SK-N-SH treated with all-trans-retinoic acid at 6 μM for 48 hours (cell line): ENCODE measurements at regions not wholly inside any gene's neighbourhood (a gene's known extent, or its start where the extent isn't known, plus 50 kb on each side); places are given as distances from the start of the nearest gene placed in this dataset.

Experiments used
- ATAC-seq: fragments of 200-7000 bp; cut with Tn5 transposase; 3 replicates; pipeline ENCODE4 v1.9.1; 2020; ENCODE audit warnings: mild to moderate bottlenecking, moderate library complexity
- ARNTL ChIP-seq: fragments of 450-650 bp; formaldehyde crosslinking; IDR thresholded peaks from 2 replicates; pipeline ENCODE4 v1.5.0; 2020; ENCODE audit warnings: low read depth, mild to moderate bottlenecking, moderate library complexity, borderline replicate concordance
- BACH2 ChIP-seq: fragments of 250-450 bp; sonication (Bioruptor Pico); IDR thresholded peaks from 2 replicates; pipeline ENCODE4 v1.9.0; 2021; ENCODE audit warnings: mild to moderate bottlenecking, borderline replicate concordance
- CSDC2 ChIP-seq: fragments of 250-450 bp; sonication (Bioruptor Pico); IDR thresholded peaks from 2 replicates; pipeline ENCODE4 v1.5.0; 2020; ENCODE audit warnings: mild to moderate bottlenecking, moderate library complexity
- ESRRG ChIP-seq: fragments of 250-450 bp; sonication (Bioruptor Pico); IDR thresholded peaks from 2 replicates; pipeline ENCODE4 v1.6.1; 2021; ENCODE audit warnings: mild to moderate bottlenecking
- ISL1 ChIP-seq: fragments of 250-450 bp; sonication (Bioruptor Pico); IDR thresholded peaks from 2 replicates; pipeline ENCODE4 v2.1.2; 2022; ENCODE audit warnings: mild to moderate bottlenecking, moderate library complexity
- OSR1 ChIP-seq: fragments of 250-450 bp; sonication (Bioruptor Pico); IDR thresholded peaks from 2 replicates; pipeline ENCODE4 v1.8.0; 2022; ENCODE audit warnings: moderate library complexity, mild to moderate bottlenecking, inconsistent platforms
- PPARA ChIP-seq: fragments of 250-450 bp; sonication (Bioruptor Pico); IDR thresholded peaks from 2 replicates; pipeline ENCODE4 v1.5.0; 2020; ENCODE audit warnings: mild to moderate bottlenecking, borderline replicate concordance
- RARB ChIP-seq: fragments of 250-450 bp; sonication (Bioruptor Pico); IDR thresholded peaks from 2 replicates; pipeline ENCODE4 v1.8.0; 2021; ENCODE audit warnings: mild to moderate bottlenecking, moderate library complexity
- SNAI2 ChIP-seq: fragments of 250-450 bp; sonication (Bioruptor Pico); IDR thresholded peaks from 2 replicates; pipeline ENCODE4 v1.5.0; 2020; ENCODE audit warnings: mild to moderate bottlenecking, moderate library complexity
- TCF4 ChIP-seq: fragments of 250-450 bp; sonication (Bioruptor Pico); IDR thresholded peaks from 2 replicates; pipeline ENCODE4 v1.8.0; 2021; ENCODE audit warnings: mild to moderate bottlenecking, moderate library complexity, borderline replicate concordance
- TOX ChIP-seq: fragments of 250-450 bp; sonication (Bioruptor Pico); IDR thresholded peaks from 2 replicates; pipeline ENCODE4 v1.8.0; 2021; ENCODE audit warnings: mild to moderate bottlenecking, moderate library complexity, borderline replicate concordance
- ZC3H10 ChIP-seq: fragments of 250-450 bp; sonication (Bioruptor Pico); IDR thresholded peaks from 2 replicates; pipeline ENCODE4 v1.5.1; 2021; ENCODE audit warnings: mild to moderate bottlenecking, moderate library complexity
- ZFP3 ChIP-seq: fragments of 250-450 bp; sonication (Bioruptor Pico); IDR thresholded peaks from 2 replicates; pipeline ENCODE4 v1.5.0; 2020; ENCODE audit warnings: mild to moderate bottlenecking, moderate library complexity
- ZFP30 ChIP-seq: fragments of 450-650 bp; formaldehyde crosslinking; IDR thresholded peaks from 2 replicates; pipeline ENCODE4 v1.5.0; 2022; ENCODE audit warnings: mild to moderate bottlenecking, moderate library complexity
- ZNF565 ChIP-seq: fragments of 450-650 bp; formaldehyde crosslinking; conservative IDR thresholded peaks from 2 replicates; pipeline ENCODE4 v1.5.0; 2020; ENCODE audit warnings: low read depth, mild to moderate bottlenecking, moderate library complexity
- ZNF70 ChIP-seq: fragments of 450-650 bp; formaldehyde crosslinking; IDR thresholded peaks from 2 replicates; pipeline ENCODE4 v1.5.0; 2020; ENCODE audit warnings: mild to moderate bottlenecking, moderate library complexity
- ZNF8 ChIP-seq: fragments of 450-650 bp; formaldehyde crosslinking; IDR thresholded peaks from 2 replicates; pipeline ENCODE4 v1.5.0; 2020; ENCODE audit warnings: mild to moderate bottlenecking, moderate library complexity
- TF ChIP-seq, protein P1 (sequence below): fragments of 250-450 bp; sonication (Bioruptor Pico); IDR thresholded peaks from 2 replicates; pipeline ENCODE4 v1.5.0; 2020; ENCODE audit warnings: mild to moderate bottlenecking, moderate library complexity
- TF ChIP-seq, protein P2 (sequence below): fragments of 250-450 bp; sonication (Bioruptor Pico); IDR thresholded peaks from 2 replicates; pipeline ENCODE4 v1.5.1; 2021; ENCODE audit warnings: mild to moderate bottlenecking, moderate library complexity
- TF ChIP-seq, protein P3 (sequence below): fragments of 250-450 bp; sonication (Bioruptor Pico); IDR thresholded peaks from 2 replicates; pipeline ENCODE4 v1.8.0; 2021; ENCODE audit warnings: low read depth, mild to moderate bottlenecking, moderate library complexity, borderline replicate concordance
- TF ChIP-seq, protein P4 (sequence below): fragments of 250-450 bp; sonication (Bioruptor Pico); IDR thresholded peaks from 2 replicates; pipeline ENCODE4 v1.5.1; 2020; ENCODE audit warnings: low read depth, mild to moderate bottlenecking, moderate library complexity

DNA sequence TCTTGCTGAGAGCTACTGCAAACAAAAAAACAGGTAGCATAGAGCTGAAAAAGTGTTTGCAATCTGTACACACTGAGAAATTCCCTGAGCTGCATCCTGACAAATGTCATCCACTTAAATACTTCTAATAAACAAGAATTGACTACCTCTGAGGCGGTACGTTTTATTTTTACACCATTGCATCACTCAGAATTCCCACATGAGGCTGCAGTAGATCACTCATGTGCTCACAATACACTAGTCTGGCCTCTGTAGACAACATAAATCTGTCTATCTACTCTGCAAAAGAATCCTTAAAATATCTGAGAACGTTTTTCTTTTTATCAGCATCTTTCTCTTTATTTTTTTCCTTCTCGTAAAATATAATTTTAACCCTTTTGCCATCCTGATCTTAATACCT, 661.4 kb downstream of the EPHA7 start:
- TF ChIP-seq PPARA (CRISPR knock-in tag) (no peak), TCF4 (CRISPR knock-in tag) (no peak), SNAI2 (CRISPR knock-in tag) (no peak), BACH2 (no peak), ZFP30 (CRISPR knock-in tag) (no peak), ZNF565 (no peak)
- TF ChIP-seq, protein P1, sequence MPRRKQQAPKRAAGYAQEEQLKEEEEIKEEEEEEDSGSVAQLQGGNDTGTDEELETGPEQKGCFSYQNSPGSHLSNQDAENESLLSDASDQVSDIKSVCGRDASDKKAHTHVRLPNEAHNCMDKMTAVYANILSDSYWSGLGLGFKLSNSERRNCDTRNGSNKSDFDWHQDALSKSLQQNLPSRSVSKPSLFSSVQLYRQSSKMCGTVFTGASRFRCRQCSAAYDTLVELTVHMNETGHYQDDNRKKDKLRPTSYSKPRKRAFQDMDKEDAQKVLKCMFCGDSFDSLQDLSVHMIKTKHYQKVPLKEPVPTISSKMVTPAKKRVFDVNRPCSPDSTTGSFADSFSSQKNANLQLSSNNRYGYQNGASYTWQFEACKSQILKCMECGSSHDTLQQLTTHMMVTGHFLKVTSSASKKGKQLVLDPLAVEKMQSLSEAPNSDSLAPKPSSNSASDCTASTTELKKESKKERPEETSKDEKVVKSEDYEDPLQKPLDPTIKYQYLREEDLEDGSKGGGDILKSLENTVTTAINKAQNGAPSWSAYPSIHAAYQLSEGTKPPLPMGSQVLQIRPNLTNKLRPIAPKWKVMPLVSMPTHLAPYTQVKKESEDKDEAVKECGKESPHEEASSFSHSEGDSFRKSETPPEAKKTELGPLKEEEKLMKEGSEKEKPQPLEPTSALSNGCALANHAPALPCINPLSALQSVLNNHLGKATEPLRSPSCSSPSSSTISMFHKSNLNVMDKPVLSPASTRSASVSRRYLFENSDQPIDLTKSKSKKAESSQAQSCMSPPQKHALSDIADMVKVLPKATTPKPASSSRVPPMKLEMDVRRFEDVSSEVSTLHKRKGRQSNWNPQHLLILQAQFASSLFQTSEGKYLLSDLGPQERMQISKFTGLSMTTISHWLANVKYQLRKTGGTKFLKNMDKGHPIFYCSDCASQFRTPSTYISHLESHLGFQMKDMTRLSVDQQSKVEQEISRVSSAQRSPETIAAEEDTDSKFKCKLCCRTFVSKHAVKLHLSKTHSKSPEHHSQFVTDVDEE (CRISPR knock-in tag) = no peak
- ATAC-seq = no peak

DNA sequence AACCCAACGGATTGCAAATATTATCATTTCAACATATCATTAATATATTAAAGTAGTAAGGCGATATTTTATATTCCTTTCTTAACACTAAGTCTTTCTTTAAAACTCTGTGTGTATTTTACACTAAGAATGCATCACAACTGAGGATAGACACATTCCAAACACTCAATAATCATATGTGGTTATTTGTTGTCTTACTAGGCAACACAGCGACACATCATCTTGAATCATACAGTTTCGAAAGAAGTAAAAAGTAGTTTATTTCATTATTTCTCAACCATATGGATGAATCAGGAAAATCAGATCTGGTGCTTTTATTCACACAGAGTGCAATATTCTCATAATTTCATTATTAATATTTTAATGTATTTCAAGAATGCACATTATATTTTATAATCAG, 662.4 kb downstream of the EPHA7 start:
- TF ChIP-seq BACH2 (no peak), ESRRG (CRISPR knock-in tag) (no peak), PPARA (CRISPR knock-in tag) (no peak), SNAI2 (CRISPR knock-in tag) (no peak), OSR1 (CRISPR knock-in tag) (no peak), ZC3H10 (CRISPR knock-in tag) (no peak)
- TF ChIP-seq, protein P1 (CRISPR knock-in tag) = no peak
- TF ChIP-seq, protein P2, sequence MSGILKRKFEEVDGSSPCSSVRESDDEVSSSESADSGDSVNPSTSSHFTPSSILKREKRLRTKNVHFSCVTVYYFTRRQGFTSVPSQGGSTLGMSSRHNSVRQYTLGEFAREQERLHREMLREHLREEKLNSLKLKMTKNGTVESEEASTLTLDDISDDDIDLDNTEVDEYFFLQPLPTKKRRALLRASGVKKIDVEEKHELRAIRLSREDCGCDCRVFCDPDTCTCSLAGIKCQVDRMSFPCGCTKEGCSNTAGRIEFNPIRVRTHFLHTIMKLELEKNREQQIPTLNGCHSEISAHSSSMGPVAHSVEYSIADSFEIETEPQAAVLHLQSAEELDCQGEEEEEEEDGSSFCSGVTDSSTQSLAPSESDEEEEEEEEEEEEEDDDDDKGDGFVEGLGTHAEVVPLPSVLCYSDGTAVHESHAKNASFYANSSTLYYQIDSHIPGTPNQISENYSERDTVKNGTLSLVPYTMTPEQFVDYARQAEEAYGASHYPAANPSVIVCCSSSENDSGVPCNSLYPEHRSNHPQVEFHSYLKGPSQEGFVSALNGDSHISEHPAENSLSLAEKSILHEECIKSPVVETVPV (CRISPR knock-in tag) = no peak
- no peak for ATAC-seq

DNA sequence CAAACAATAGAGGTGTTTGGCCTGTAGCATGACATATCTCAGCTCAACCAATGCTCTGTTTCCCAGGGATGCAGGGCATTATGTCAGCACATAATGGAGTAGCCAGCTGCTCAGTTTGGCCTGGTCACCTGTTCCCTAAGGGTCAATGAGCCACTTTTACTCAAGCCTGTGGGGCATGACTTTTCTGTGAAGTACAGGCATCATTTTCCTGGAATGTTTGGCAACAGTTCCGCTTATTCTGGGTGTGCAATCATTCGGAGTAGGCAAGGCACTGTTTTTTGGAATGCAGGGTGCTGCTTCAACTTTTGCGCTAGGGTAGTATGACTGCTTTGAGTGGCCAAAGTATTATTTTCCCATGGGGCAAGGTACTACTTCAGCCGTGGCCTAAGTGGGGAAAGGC, 665.4 kb downstream of the EPHA7 start:
- TF ChIP-seq ZNF70 (no peak), BACH2 (no peak), CSDC2 (CRISPR knock-in tag) (no peak), ESRRG (CRISPR knock-in tag) (no peak), SNAI2 (CRISPR knock-in tag) (no peak), TCF4 (CRISPR knock-in tag) (no peak), ZNF565 (no peak), ZFP3 (CRISPR knock-in tag) (no peak), ARNTL (CRISPR knock-in tag) (no peak), ZNF8 (no peak), RARB (CRISPR knock-in tag) (no peak), TOX (no peak), ISL1 (CRISPR knock-in tag) (no peak)
- TF ChIP-seq, protein P3, sequence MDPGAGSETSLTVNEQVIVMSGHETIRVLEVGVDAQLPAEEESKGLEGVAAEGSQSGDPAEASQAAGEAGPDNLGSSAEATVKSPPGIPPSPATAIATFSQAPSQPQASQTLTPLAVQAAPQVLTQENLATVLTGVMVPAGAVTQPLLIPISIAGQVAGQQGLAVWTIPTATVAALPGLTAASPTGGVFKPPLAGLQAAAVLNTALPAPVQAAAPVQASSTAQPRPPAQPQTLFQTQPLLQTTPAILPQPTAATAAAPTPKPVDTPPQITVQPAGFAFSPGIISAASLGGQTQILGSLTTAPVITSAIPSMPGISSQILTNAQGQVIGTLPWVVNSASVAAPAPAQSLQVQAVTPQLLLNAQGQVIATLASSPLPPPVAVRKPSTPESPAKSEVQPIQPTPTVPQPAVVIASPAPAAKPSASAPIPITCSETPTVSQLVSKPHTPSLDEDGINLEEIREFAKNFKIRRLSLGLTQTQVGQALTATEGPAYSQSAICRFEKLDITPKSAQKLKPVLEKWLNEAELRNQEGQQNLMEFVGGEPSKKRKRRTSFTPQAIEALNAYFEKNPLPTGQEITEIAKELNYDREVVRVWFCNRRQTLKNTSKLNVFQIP (CRISPR knock-in tag) = no peak
- TF ChIP-seq, protein P2 (CRISPR knock-in tag) = no peak
- TF ChIP-seq, protein P4, sequence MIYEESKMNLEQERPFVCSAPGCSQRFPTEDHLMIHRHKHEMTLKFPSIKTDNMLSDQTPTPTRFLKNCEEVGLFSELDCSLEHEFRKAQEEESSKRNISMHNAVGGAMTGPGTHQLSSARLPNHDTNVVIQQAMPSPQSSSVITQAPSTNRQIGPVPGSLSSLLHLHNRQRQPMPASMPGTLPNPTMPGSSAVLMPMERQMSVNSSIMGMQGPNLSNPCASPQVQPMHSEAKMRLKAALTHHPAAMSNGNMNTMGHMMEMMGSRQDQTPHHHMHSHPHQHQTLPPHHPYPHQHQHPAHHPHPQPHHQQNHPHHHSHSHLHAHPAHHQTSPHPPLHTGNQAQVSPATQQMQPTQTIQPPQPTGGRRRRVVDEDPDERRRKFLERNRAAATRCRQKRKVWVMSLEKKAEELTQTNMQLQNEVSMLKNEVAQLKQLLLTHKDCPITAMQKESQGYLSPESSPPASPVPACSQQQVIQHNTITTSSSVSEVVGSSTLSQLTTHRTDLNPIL (CRISPR knock-in tag) = no peak
- TF ChIP-seq, protein P1 (CRISPR knock-in tag) = no peak
- no peak for ATAC-seq
